HepG2 (cell line): ENCODE measurements at regions not wholly inside any gene's neighbourhood (a gene's known extent, or its start where the extent isn't known, plus 50 kb on each side); places are given as distances from the start of the nearest gene placed in this dataset.

Source experiments
- ATF3 ChIP-seq: sonication (generic); formaldehyde crosslinking; IDR thresholded peaks from 2 replicates; pipeline ENCODE4 v1.4.0; 2020; ENCODE audit warnings: missing genetic modification reagents
- CTCF ChIP-seq: sonication (generic); formaldehyde crosslinking; IDR thresholded peaks from 2 replicates; pipeline ENCODE4 v1.5.0; 2020; ENCODE audit warnings: mild to moderate bottlenecking, missing genetic modification reagents, moderate library complexity
- KDM4B ChIP-seq: sonication (generic); formaldehyde crosslinking; IDR thresholded peaks from 2 replicates; pipeline ENCODE4 v1.4.0; 2020; ENCODE audit warnings: missing genetic modification reagents
- KLF16 ChIP-seq, 2 experiments: sonication (generic) in 1 of 2; formaldehyde crosslinking in 1 of 2; IDR thresholded peaks; 2 replicates each; pipeline versions ENCODE4 v1.6.1 to v1.8.0; 2016 to 2023; ENCODE audit warnings: missing genetic modification reagents in 2 of 2, missing compliant biosample characterization in 1 of 2
- MAX ChIP-seq: IDR thresholded peaks from 2 replicates; pipeline ENCODE4 v1.6.1; 2012; ENCODE audit warnings: inconsistent platforms
- POGZ ChIP-seq: sonication (generic); formaldehyde crosslinking; IDR thresholded peaks from 2 replicates; pipeline ENCODE4 v1.4.0; 2020; ENCODE audit warnings: mild to moderate bottlenecking, missing genetic modification reagents
- SNAPC5 ChIP-seq: sonication (generic); formaldehyde crosslinking; IDR thresholded peaks from 2 replicates; pipeline ENCODE4 v1.8.1; 2023; ENCODE audit warnings: mild to moderate bottlenecking, missing genetic modification reagents, borderline replicate concordance
- TRAFD1 ChIP-seq: sonication (generic); formaldehyde crosslinking; IDR thresholded peaks from 2 replicates; pipeline ENCODE4 v1.5.1; 2020; ENCODE audit warnings: missing genetic modification reagents, mild to moderate bottlenecking, borderline replicate concordance
- ZNF362 ChIP-seq: sonication (generic); formaldehyde crosslinking; IDR thresholded peaks from 2 replicates; pipeline ENCODE4 v1.4.0; 2020; ENCODE audit warnings: missing genetic modification reagents, mild to moderate bottlenecking, borderline replicate concordance
- ZNF747 ChIP-seq: sonication (generic); formaldehyde crosslinking; IDR thresholded peaks from 2 replicates; pipeline ENCODE4 v1.8.1; 2023; ENCODE audit warnings: missing genetic modification reagents, mild to moderate bottlenecking, borderline replicate concordance

- no peak for TF ChIP-seq CTCF (CRISPR knock-in tag)
- no peak for TF ChIP-seq ZNF747 (CRISPR knock-in tag)
- no peak for TF ChIP-seq KLF16 (CRISPR knock-in tag; IDR thresholded peaks at IDR 0.05)
- no peak for TF ChIP-seq ATF3 (CRISPR knock-in tag)
- TF ChIP-seq SNAPC5: no peak
- TF ChIP-seq MAX: no peak
- no peak for TF ChIP-seq KDM4B (CRISPR knock-in tag)
- TF ChIP-seq POGZ (CRISPR knock-in tag): no peak
- no peak for TF ChIP-seq ZNF362 (CRISPR knock-in tag)
- no peak for TF ChIP-seq TRAFD1 (CRISPR knock-in tag)
Measured at GRCh38 chr3:69441040-69441439, 55.2 kb upstream of the FRMD4B start.
